ENCODE measurements at regions not wholly inside any gene's neighbourhood (a gene's known extent, or its start where the extent isn't known, plus 50 kb on each side); places are given as distances from the start of the nearest gene placed in this dataset.

DNA sequence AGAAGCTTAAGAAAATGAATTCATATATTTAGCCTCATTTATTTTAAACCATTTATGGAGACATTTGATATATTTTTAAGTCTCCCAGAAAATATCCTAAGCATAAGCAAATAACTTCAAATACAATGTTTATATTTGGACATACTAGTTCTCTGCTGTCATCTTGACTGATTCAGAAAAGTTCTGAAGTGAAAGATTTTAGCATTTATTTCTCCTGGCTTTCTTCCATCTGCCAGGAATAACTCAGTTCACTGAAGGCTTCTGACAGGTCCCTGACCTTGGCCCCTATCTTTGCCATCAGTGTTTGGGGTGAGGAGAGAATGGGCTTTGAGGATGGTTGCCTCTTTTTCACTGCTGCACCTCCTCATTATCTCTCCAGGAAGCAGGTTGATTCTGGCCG is 115.7 kb downstream of the SLIT2 start:
- TF ChIP-seq MCM7 (IDR thresholded peaks at IDR 0.05) = no peak
- no peak for TF ChIP-seq MXI1 (IDR thresholded peaks at IDR 0.05; ENCODE audit: low read depth, low read length)
- TF ChIP-seq MAFK (IDR thresholded peaks at IDR 0.05; ENCODE audit: low read length) = no peak
- TF ChIP-seq CTCF (IDR thresholded peaks at IDR 0.05 in 2 of 3, conservative IDR thresholded peaks at IDR 0.05 in 1 of 3; ENCODE audit: insufficient read depth in 2 of 3, low read depth in 1 of 3, low read length in 3 of 3) = no peak
- TF ChIP-seq KHSRP (IDR thresholded peaks at IDR 0.05) = no peak
- TF ChIP-seq CREB1 (IDR thresholded peaks at IDR 0.05) = no peak
- no peak for TF ChIP-seq CREB1 (CRISPR knock-in tag; IDR thresholded peaks at IDR 0.05)
